ENCODE measurements at regions not wholly inside any gene's neighbourhood (a gene's known extent, or its start where the extent isn't known, plus 50 kb on each side); places are given as distances from the start of the nearest gene placed in this dataset.

DNA sequence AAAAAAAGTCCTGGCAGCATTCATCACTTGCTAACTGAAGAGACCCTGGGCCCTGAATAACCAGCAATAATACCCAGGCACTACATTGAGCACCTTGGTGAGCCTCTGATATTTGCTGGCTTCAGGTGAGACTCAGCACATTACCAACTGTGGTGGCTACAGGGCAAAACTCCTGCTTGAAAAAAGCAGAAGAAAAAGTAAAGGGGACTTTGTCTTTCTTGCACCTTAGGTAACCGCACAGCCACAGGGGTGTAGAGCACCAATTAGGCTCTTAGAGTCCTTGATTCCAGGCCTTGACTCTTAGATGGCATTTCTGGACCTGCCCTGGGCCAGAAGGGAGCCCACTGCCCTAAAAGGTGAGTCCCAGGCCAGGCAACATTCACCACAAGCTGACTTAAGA lies 269.5 kb downstream of the AUH start:
- Histone ChIP-seq H3K27ac (ENCODE audit: low read length) (no peak overlapping the region), H3K36me3 (ENCODE audit: control insufficient read depth in 1 of 2, insufficient read depth in 2 of 2, low read length in 2 of 2) (no peaks in the 10 kb centered on the region), H3K4me1 (ENCODE audit: control insufficient read depth in 1 of 2, insufficient read depth in 2 of 2, low read length in 2 of 2) (no peaks in the 10 kb centered on the region), H3K9me3 (ENCODE audit: control insufficient read depth in 1 of 2, low read length in 2 of 2) (no peaks in the 10 kb centered on the region), H3K4me3 (ENCODE audit: low read depth in 1 of 2, low read length in 2 of 2) (no peak overlapping the region), H3K27me3 (ENCODE audit: low read depth, low read length) (no peaks in the 10 kb centered on the region)

DNA sequence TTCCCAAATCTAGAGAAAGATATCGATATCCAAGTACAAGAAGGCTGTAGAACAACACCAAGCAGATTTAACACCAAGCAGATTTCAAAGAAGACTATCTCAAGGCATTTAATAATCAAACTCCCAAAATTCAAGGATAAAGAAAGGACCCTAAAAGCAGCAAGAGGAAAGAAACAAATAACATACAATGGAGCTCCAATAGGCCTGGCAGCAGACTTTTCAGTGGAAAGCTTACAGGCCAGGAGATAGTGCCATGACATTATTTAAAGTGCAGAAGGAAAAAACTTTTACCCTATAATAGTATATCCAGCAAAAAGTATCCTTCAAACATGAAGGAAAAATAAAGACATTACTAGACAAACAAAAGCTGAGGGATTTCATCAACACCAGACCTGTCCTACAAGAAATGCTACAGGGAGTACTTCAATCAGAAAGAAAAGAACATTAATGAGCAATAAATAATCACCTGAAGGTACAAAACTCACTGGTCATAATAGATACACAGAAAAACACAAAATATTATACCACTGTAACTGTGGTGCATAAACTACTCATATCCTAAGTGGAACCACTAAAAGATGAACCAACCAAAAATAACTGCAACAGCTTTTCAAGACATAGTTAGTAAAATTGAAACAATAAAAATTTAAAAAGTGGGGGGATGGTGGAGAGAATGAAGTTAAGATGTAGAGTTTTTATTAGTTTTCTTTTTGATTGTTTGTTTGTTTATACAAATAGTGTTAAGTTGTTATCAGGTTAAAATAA lies 267.2 kb downstream of the AUH start:
- Histone ChIP-seq H3K4me1 (ENCODE audit: control insufficient read depth in 1 of 2, insufficient read depth in 2 of 2, low read length in 2 of 2) (no peaks in the 10 kb centered on the region), H3K27ac (ENCODE audit: low read length) (no peak overlapping the region), H3K27me3 (ENCODE audit: low read depth, low read length) (no peaks in the 10 kb centered on the region), H3K4me3 (ENCODE audit: low read depth in 1 of 2, low read length in 2 of 2) (no peak overlapping the region), H3K36me3 (ENCODE audit: control insufficient read depth in 1 of 2, insufficient read depth in 2 of 2, low read length in 2 of 2) (no peaks in the 10 kb centered on the region), H3K9me3 (ENCODE audit: control insufficient read depth in 1 of 2, low read length in 2 of 2) (no peaks in the 10 kb centered on the region)

DNA sequence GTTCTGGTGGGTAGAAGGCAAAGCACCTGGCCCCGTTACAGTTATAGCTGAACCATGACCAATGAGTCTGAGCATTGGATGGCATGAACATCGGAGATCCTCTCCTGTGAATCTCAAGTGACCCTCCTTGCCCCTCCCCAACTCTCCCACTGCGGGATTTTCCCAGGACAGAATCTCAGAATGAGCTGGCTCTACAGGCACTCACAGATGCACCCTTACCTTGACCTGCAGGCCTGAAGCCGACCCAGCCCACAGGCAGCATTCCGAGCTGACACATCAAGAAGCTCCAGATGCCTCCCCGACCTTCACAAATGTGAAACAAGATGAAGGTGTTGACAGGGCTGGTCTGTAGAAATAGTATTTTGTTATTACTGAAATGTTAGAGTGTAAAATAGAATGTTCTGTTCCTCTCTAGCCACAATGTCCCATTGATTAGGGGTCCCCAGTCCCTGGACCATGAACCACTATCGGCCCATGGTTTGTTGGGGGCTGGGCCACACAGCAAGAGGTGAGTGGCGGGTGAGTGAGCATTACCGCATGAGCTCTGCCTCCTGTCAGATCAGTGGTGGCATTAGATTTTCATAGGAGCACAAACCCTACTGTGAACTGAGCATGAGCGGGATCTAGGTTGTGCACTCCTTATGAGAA lies 263.4 kb downstream of the AUH start:
- Histone ChIP-seq H3K36me3 (ENCODE audit: control insufficient read depth in 1 of 2, insufficient read depth in 2 of 2, low read length in 2 of 2) (no peaks in the 10 kb centered on the region), H3K4me1 (ENCODE audit: control insufficient read depth in 1 of 2, insufficient read depth in 2 of 2, low read length in 2 of 2) (peaks cover 7 to 8% of the 10 kb centered on the region in 2 donors), H3K27me3 (ENCODE audit: low read depth, low read length) (no peaks in the 10 kb centered on the region), H3K27ac (ENCODE audit: low read length) (no peak overlapping the region), H3K9me3 (ENCODE audit: control insufficient read depth in 1 of 2, low read length in 2 of 2) (no peaks in the 10 kb centered on the region), H3K4me3 (ENCODE audit: low read depth in 1 of 2, low read length in 2 of 2) (no peak overlapping the region)

DNA sequence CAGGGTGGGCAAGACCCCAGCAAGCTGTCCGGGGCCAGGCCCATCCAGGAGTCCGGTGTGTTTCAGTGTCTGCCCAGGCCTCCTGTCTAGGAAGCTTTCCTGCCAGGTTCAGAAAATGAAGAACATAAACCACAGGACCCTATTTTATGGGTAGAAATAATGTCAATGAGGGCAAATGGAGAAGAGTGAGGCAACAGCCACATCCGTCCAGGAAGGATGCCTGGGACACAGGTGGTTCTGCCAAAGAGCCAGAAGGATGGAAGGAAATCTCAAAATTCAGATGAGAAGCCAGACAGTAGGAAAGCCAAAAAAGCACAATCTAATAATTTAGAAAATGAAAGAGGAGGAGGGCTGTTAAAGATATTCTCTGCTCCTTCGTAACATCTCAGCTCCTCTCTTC lies 262.3 kb downstream of the AUH start:
- Histone ChIP-seq H3K4me1 (ENCODE audit: control insufficient read depth in 1 of 2, insufficient read depth in 2 of 2, low read length in 2 of 2) (peaks cover 7 to 8% of the 10 kb centered on the region in 2 donors), H3K9me3 (ENCODE audit: control insufficient read depth in 1 of 2, low read length in 2 of 2) (no peaks in the 10 kb centered on the region), H3K4me3 (ENCODE audit: low read depth in 1 of 2, low read length in 2 of 2) (no peak overlapping the region), H3K27ac (ENCODE audit: low read length) (no peak overlapping the region), H3K27me3 (ENCODE audit: low read depth, low read length) (no peaks in the 10 kb centered on the region), H3K36me3 (ENCODE audit: control insufficient read depth in 1 of 2, insufficient read depth in 2 of 2, low read length in 2 of 2) (no peaks in the 10 kb centered on the region)

DNA sequence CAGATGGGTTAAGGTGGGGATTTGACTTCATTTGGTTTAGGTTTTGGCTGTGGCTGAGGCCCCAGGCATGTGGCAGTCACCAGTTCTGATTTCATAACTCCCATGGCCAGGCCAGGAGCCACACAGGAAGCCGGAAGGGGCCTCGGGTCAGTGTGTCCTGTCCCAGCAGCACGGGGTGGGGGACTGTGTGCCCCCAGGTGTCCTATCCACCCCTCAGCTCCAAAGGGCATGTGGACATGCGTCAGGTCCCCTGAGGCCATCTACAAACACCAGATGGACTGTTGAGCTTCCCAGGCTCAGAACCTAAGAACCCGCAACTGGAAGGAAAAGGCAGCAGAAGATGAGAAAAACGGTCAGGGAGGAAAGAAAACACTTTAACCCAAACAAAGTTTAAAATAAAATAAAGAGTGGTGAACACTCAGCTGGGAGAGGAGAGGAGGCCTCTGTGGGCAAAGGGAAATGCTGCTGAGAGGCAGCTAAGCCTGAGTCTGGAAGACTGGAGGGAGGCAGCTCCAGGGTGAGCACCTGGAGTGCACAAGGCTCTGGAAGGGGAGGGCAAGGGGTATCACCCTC lies 260.8 kb downstream of the AUH start:
- Histone ChIP-seq H3K9me3 (ENCODE audit: control insufficient read depth in 1 of 2, low read length in 2 of 2) (no peaks in the 10 kb centered on the region), H3K27ac (ENCODE audit: low read length) (peak overlapping the region; percentile 41), H3K4me1 (ENCODE audit: control insufficient read depth in 1 of 2, insufficient read depth in 2 of 2, low read length in 2 of 2) (peaks cover 7 to 8% of the 10 kb centered on the region in 2 donors), H3K4me3 (ENCODE audit: low read depth in 1 of 2, low read length in 2 of 2) (no peak overlapping the region), H3K36me3 (ENCODE audit: control insufficient read depth in 1 of 2, insufficient read depth in 2 of 2, low read length in 2 of 2) (no peaks in the 10 kb centered on the region), H3K27me3 (ENCODE audit: low read depth, low read length) (no peaks in the 10 kb centered on the region)

DNA sequence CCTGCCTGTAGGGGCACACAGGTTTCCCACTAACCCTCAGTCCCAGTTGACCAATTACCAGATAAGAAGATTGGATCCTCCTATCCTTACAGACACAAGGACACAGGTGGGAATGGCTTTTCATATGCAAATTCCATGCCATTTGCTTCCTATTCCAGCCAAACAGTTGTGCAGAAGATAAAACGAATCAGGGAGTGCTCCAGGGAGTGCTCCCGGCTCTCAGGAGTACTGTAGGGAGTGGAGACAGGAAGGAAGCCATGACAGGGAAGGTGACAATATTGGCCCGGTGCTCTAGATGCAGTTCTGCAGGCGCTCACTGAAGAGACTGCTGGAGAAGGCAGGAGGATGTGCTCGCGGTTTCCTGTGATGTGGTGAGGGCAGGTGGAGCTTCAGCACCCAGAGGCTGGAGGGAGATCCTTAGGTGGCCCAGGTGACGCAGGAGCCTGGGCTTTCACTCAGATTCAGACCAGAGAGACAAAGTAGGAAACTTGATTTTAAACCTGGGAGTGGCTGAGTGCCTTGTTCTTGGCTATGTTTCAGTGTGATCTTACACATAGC lies 260.0 kb downstream of the AUH start:
- Histone ChIP-seq H3K4me3 (ENCODE audit: low read depth in 1 of 2, low read length in 2 of 2) (no peak overlapping the region), H3K36me3 (ENCODE audit: control insufficient read depth in 1 of 2, insufficient read depth in 2 of 2, low read length in 2 of 2) (no peaks in the 10 kb centered on the region), H3K27me3 (ENCODE audit: low read depth, low read length) (no peaks in the 10 kb centered on the region), H3K4me1 (ENCODE audit: control insufficient read depth in 1 of 2, insufficient read depth in 2 of 2, low read length in 2 of 2) (peaks cover 7 to 8% of the 10 kb centered on the region in 2 donors), H3K9me3 (ENCODE audit: control insufficient read depth in 1 of 2, low read length in 2 of 2) (no peaks in the 10 kb centered on the region), H3K27ac (ENCODE audit: low read length) (no peak overlapping the region)

DNA sequence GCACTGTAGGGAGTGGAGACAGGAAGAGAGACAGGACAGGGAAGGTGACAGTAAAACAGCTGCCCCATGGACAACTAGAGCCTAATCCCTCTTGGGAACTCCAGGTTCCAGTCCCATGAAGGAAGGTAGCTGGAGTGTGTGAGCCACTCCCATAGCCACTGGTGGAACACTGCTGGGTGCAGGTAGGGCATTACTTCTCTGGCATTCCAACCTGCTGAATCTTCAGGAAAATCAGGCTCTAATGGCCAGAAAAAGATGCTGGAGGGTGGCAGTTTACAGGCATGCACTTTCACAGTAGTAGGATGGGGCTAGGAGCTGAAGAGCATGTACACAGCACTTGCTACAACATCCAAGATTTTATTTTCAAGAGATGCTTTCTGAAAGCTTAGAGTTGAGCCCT lies 259.4 kb downstream of the AUH start:
- Histone ChIP-seq H3K27ac (ENCODE audit: low read length) (no peak overlapping the region), H3K27me3 (ENCODE audit: low read depth, low read length) (no peaks in the 10 kb centered on the region), H3K9me3 (ENCODE audit: control insufficient read depth in 1 of 2, low read length in 2 of 2) (no peaks in the 10 kb centered on the region)

DNA sequence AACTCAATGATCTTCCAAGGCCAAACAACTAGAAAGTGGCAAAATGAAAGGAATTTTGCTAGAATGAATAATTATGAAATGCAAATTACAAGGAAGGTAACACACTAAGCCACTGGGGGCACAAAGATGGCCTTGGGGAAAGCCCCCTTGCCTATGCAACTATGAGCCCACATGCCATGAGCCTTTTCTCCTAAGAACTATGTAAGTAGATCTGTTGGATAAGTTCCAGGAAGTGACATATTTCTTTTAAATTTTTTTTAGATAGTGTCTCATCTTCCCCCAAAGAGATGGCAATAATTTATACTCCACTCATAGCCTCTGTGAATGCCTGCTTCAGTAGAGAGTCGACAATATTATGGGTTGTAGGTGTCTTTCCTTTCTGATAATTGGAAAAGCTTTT lies 257.8 kb downstream of the AUH start:
- Histone ChIP-seq H3K4me3 (ENCODE audit: low read depth in 1 of 2, low read length in 2 of 2) (no peak overlapping the region), H3K27me3 (ENCODE audit: low read depth, low read length) (no peaks in the 10 kb centered on the region), H3K4me1 (ENCODE audit: control insufficient read depth in 1 of 2, insufficient read depth in 2 of 2, low read length in 2 of 2) (peaks cover 7 to 8% of the 10 kb centered on the region in 2 donors), H3K27ac (ENCODE audit: low read length) (no peak overlapping the region), H3K36me3 (ENCODE audit: control insufficient read depth in 1 of 2, insufficient read depth in 2 of 2, low read length in 2 of 2) (no peaks in the 10 kb centered on the region), H3K9me3 (ENCODE audit: control insufficient read depth in 1 of 2, low read length in 2 of 2) (no peaks in the 10 kb centered on the region)

More for the DNA sequence above, 259.4 kb downstream of the AUH start:
- H3K4me3 ChIP-seq (ENCODE audit: low read depth in 1 of 2, low read length in 2 of 2): no peak overlapping the region
- no peaks in the 10 kb centered on the region for H3K36me3 ChIP-seq (ENCODE audit: control insufficient read depth in 1 of 2, insufficient read depth in 2 of 2, low read length in 2 of 2)
- peaks cover 7 to 8% of the 10 kb centered on the region in 2 donors for H3K4me1 ChIP-seq (ENCODE audit: control insufficient read depth in 1 of 2, insufficient read depth in 2 of 2, low read length in 2 of 2)

DNA sequence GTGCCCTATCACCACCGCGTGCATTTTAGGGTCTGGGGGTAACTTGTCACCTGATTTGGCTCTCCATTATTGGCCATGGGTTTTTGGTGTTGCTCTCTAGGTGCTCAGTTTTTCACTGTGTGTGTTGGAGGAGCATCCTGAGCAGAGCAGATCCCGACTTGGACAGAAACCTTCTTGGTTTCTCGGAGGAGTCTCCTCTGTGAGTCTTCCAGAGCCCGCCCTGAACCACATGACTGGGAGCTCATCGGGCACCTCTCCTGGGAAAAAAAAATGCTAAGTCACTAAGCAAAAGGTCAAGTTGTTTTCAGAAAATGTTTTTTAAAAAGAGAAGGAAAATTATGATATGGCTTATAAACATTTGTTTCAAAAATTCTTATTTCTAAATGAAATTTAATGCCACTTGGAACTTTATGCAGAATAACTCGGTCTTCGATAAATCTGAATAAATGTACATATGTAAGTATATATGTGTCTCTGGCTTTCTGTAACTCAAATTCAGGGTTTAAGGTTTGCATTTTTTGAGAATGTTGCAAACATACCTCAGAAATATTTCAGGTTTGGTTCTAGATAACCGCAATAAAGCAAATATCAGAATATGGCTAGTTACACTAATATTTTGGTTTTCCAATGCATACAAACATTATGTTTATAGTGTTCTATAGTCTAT lies 255.2 kb downstream of the AUH start:
- H3K4me1 ChIP-seq (ENCODE audit: control insufficient read depth in 1 of 2, insufficient read depth in 2 of 2, low read length in 2 of 2): no peaks in the 10 kb centered on the region
- no peaks in the 10 kb centered on the region for H3K27me3 ChIP-seq (ENCODE audit: low read depth, low read length)
- H3K9me3 ChIP-seq (ENCODE audit: control insufficient read depth in 1 of 2, low read length in 2 of 2): peaks cover 0 to 13% of the 10 kb centered on the region in 2 donors
- H3K27ac ChIP-seq (ENCODE audit: low read length): no peak overlapping the region
- no peaks in the 10 kb centered on the region for H3K36me3 ChIP-seq (ENCODE audit: control insufficient read depth in 1 of 2, insufficient read depth in 2 of 2, low read length in 2 of 2)
- H3K4me3 ChIP-seq (ENCODE audit: low read depth in 1 of 2, low read length in 2 of 2): no peak overlapping the region

DNA sequence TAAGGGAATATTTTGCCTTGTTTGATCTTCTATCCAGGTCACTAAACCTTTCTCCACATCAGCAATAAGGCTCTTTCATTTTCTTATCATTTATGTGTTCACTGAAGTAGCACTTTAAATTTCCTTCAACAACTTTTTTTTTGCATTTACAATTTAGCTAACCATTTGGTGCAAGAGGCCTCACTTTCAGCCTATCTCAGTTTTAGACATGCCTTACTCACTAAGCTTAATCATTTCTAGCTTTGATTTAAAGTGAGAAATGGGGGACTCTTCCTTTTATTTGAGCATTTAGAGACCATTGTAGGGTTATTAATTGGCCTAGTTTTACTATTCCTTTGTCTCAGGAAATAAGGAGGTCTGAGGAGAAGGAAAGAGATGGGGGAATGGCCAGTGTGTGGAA lies 250.5 kb downstream of the AUH start:
- Histone ChIP-seq H3K4me1 (ENCODE audit: control insufficient read depth in 1 of 2, insufficient read depth in 2 of 2, low read length in 2 of 2) (no peaks in the 10 kb centered on the region), H3K36me3 (ENCODE audit: control insufficient read depth in 1 of 2, insufficient read depth in 2 of 2, low read length in 2 of 2) (no peaks in the 10 kb centered on the region), H3K4me3 (ENCODE audit: low read depth in 1 of 2, low read length in 2 of 2) (no peak overlapping the region), H3K27ac (ENCODE audit: low read length) (no peak overlapping the region), H3K27me3 (ENCODE audit: low read depth, low read length) (no peaks in the 10 kb centered on the region), H3K9me3 (ENCODE audit: control insufficient read depth in 1 of 2, low read length in 2 of 2) (peaks cover 0 to 13% of the 10 kb centered on the region in 2 donors)

DNA sequence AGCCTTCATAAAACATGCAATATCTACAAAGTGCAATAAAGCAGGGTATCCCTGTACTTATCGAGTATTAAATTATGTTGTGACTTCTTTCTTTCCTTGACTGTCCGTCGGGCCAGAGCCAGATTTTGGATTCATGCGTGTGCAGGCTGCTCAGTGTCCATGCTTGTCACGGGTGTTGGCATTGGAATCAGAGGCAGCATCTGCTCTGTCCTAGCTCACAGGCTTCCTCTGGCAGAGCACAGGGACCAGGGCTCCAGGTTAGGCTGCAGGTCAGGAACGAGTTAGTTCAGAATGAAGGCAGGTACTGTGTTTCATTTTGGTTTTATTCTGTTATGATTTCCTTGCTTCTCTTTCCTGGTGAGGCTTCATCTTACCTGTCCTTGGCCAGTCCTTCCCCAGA lies 249.8 kb downstream of the AUH start:
- H3K27ac ChIP-seq (ENCODE audit: low read length): no peak overlapping the region
- H3K4me1 ChIP-seq (ENCODE audit: control insufficient read depth in 1 of 2, insufficient read depth in 2 of 2, low read length in 2 of 2): no peaks in the 10 kb centered on the region
- H3K9me3 ChIP-seq (ENCODE audit: control insufficient read depth in 1 of 2, low read length in 2 of 2): peaks cover 0 to 13% of the 10 kb centered on the region in 2 donors
- no peak overlapping the region for H3K4me3 ChIP-seq (ENCODE audit: low read depth in 1 of 2, low read length in 2 of 2)
- H3K27me3 ChIP-seq (ENCODE audit: low read depth, low read length): no peaks in the 10 kb centered on the region
- no peaks in the 10 kb centered on the region for H3K36me3 ChIP-seq (ENCODE audit: control insufficient read depth in 1 of 2, insufficient read depth in 2 of 2, low read length in 2 of 2)
